Keratinocyte (primary cell): ENCODE measurements at regions not wholly inside any gene's neighbourhood (a gene's known extent, or its start where the extent isn't known, plus 50 kb on each side); places are given as distances from the start of the nearest gene placed in this dataset.

ENCODE experiments used
- CTCF ChIP-seq, 3 experiments: IDR thresholded peaks in 1 of 3; conservative IDR thresholded peaks in 1 of 3; optimal IDR thresholded peaks in 1 of 3; 2 replicates in 2 of 3; 3 replicates in 1 of 3; pipeline versions ENCODE3 to v1.5.1; 2011; ENCODE audit warnings: low read length in 3 of 3, mild to moderate bottlenecking in 3 of 3, moderate library complexity in 2 of 3, control low read depth in 1 of 3, inconsistent platforms in 1 of 3; ENCODE audit not compliant: insufficient read depth in 2 of 3; ENCODE audit errors: extremely low read depth in 1 of 3
- EZH2 ChIP-seq: IDR thresholded peaks from one replicate; pipeline ENCODE4 v1.6.1; 2012; ENCODE audit warnings: inconsistent platforms, mild to moderate bottlenecking, low read length, moderate library complexity

GRCh38 chrX:551306-551705 is 79.3 kb upstream of the SHOX start:
- TF ChIP-seq EZH2 (no peak), CTCF (optimal IDR thresholded peaks at IDR 0.05 in 1 of 3, IDR thresholded peaks at IDR 0.05 in 1 of 3, conservative IDR thresholded peaks at IDR 0.05 in 1 of 3; ENCODE audit: extremely low read depth in 1 of 3, insufficient read depth in 2 of 3, low read length in 3 of 3) (no peak)
